ENCODE measurements at regions not wholly inside any gene's neighbourhood (a gene's known extent, or its start where the extent isn't known, plus 50 kb on each side); places are given as distances from the start of the nearest gene placed in this dataset.

- DNase-seq (ENCODE audit: low read depth): no peak
- H3K4me3 ChIP-seq (ENCODE audit: low read depth, low read length): no peak overlapping the region
- TF ChIP-seq CTCF (IDR thresholded peaks at IDR 0.05; ENCODE audit: insufficient read depth, low read depth, low read length): no peak
Measured at GRCh38 chr2:163849756-163850435, 114.1 kb upstream of the FIGN start.

GRCh38 chr2:163838890-163839289 lies 103.1 kb upstream of the FIGN start:
- no peak overlapping the region for H3K4me3 ChIP-seq (ENCODE audit: low read depth, low read length)
- TF ChIP-seq CTCF (IDR thresholded peaks at IDR 0.05; ENCODE audit: insufficient read depth, low read depth, low read length): no peak
- DNase-seq (ENCODE audit: low read depth): no peak

GRCh38 chr2:163836167-163836566 lies 100.4 kb upstream of the FIGN start:
- TF ChIP-seq CTCF (IDR thresholded peaks at IDR 0.05; ENCODE audit: insufficient read depth, low read depth, low read length): no peak
- DNase-seq (ENCODE audit: low read depth): no peak
- no peak overlapping the region for H3K4me3 ChIP-seq (ENCODE audit: low read depth, low read length)

- TF ChIP-seq CTCF (IDR thresholded peaks at IDR 0.05; ENCODE audit: insufficient read depth, low read depth, low read length): no peak
- DNase-seq (ENCODE audit: low read depth): no peak
- no peak overlapping the region for H3K4me3 ChIP-seq (ENCODE audit: low read depth, low read length)
Measured at GRCh38 chr2:163834841-163835240, 99.0 kb upstream of the FIGN start.

- no peak for TF ChIP-seq CTCF (IDR thresholded peaks at IDR 0.05; ENCODE audit: insufficient read depth, low read depth, low read length)
- no peak overlapping the region for H3K4me3 ChIP-seq (ENCODE audit: low read depth, low read length)
- DNase-seq (ENCODE audit: low read depth): no peak
Measured at GRCh38 chr2:163834221-163834620, 98.4 kb upstream of the FIGN start.

GRCh38 chr2:163828771-163829170 lies 93.0 kb upstream of the FIGN start:
- no peak for DNase-seq (ENCODE audit: low read depth)
- TF ChIP-seq CTCF (IDR thresholded peaks at IDR 0.05; ENCODE audit: insufficient read depth, low read depth, low read length): no peak
- no peak overlapping the region for H3K4me3 ChIP-seq (ENCODE audit: low read depth, low read length)

- H3K4me3 ChIP-seq (ENCODE audit: low read depth, low read length): no peak overlapping the region
- TF ChIP-seq CTCF (IDR thresholded peaks at IDR 0.05; ENCODE audit: insufficient read depth, low read depth, low read length): no peak
- no peak for DNase-seq (ENCODE audit: low read depth)
Measured at GRCh38 chr2:163822033-163822432, 86.2 kb upstream of the FIGN start.
